ENCODE measurements at regions not wholly inside any gene's neighbourhood (a gene's known extent, or its start where the extent isn't known, plus 50 kb on each side); places are given as distances from the start of the nearest gene placed in this dataset.

DNA sequence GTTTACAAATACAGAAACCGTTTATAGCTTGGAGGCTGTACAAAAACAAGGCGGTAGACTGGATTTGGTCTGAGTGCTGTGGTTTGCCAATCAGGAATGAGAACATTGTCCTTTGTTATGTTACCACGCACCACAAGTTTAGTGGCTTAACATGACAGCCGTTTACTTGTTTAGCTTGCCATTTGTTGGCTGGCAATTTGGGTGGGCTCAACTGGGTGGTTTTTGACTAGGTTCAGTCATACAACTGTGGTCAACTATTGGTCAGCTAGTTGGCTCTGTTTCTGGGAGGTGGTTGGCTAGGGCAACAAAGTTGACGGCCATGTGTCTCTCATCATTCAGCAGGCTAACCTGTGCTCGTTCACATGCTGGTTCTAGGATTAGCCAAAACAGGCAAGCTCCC, 60.1 kb upstream of the SP8 start (continued):
- TF ChIP-seq ZNF592 (IDR thresholded peaks at IDR 0.05): no peak

DNA sequence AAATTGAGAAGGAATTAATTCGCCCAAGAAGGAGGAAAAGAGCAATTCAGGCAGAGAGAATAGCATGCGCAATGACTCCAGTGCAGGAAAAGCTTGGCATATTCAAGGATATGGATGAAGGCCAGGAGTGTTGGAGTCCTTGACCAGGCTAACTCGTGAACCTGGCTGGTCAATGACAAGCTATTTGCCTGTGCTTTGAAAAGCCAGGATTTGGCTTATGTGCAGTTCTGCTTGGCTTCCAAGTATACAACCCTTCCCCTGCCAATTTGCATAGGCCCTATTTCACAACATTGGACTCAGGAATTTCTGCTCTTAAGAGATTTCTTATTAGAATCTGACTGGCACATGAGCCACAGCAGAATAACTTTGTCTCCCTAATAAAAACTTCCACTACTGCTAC, 72.3 kb upstream of the SP8 start:
- SMC1A ChIA-PET (ENCODE audit: uncharacterized antibody, unreplicated experiment): no interaction called here
- POLR2A ChIA-PET: no interaction called here
- in situ Hi-C loops (cut with MboI): no loop called here
- RAD21 ChIA-PET (ENCODE audit: unreplicated experiment): no interaction called here
- Histone ChIP-seq H3K36me3 (ENCODE audit: control insufficient read depth in 2 of 2, insufficient read depth in 2 of 2, low read length in 1 of 2) (no peaks in the 10 kb centered on the region), H3K27me3 (replicated peaks in 1 of 2; ENCODE audit: control insufficient read depth in 2 of 2, insufficient read depth in 2 of 2, low read length in 1 of 2) (no peaks in the 10 kb centered on the region), H3K9me3 (replicated peaks; ENCODE audit: control insufficient read depth, insufficient read depth, low read length) (no peaks in the 10 kb centered on the region), H3K4me1 (ENCODE audit: control insufficient read depth, insufficient read depth, low read length) (no peaks in the 10 kb centered on the region), H3K9ac (ENCODE audit: control insufficient read depth, insufficient read depth, low read length) (no peak overlapping the region), H2AFZ (ENCODE audit: control insufficient read depth, low read depth, low read length) (no peak overlapping the region), H4K20me1 (ENCODE audit: control insufficient read depth, insufficient read depth) (no peaks in the 10 kb centered on the region), H3K79me2 (ENCODE audit: control insufficient read depth, insufficient read depth, low read length) (no peaks in the 10 kb centered on the region), H3K27ac (ENCODE audit: control insufficient read depth, insufficient read depth) (no peak overlapping the region), H3K4me3 (no peak overlapping the region), H3K4me2 (ENCODE audit: control insufficient read depth, insufficient read depth) (no peak overlapping the region)
- FAIRE-seq (no peak), ATAC-seq (no peak), DNase-seq (ENCODE audit: low read depth, low spot score) (no peak)
- no TSS peak for BruUV-seq (replicated peaks)
- 35% methylated on average over 3 of the region's 3 CpGs for WGBS (ENCODE audit: insufficient coverage, insufficient replicate concordance, low lambda C conversion rate, missing lambda C conversion rate)
- intact Hi-C loops (cut with micrococcal nuclease; ENCODE audit: unreplicated experiment): no loop called here
- CTCF ChIA-PET: no interaction called here
- no peak for TF ChIP-seq HDGF (IDR thresholded peaks at IDR 0.05)
- TF ChIP-seq USF2 (IDR thresholded peaks at IDR 0.05; ENCODE audit: borderline replicate concordance, low read depth, low read length): no peak
- no peak for TF ChIP-seq SREBF1 (IDR thresholded peaks at IDR 0.05; ENCODE audit: low read length)
- TF ChIP-seq, protein P1, sequence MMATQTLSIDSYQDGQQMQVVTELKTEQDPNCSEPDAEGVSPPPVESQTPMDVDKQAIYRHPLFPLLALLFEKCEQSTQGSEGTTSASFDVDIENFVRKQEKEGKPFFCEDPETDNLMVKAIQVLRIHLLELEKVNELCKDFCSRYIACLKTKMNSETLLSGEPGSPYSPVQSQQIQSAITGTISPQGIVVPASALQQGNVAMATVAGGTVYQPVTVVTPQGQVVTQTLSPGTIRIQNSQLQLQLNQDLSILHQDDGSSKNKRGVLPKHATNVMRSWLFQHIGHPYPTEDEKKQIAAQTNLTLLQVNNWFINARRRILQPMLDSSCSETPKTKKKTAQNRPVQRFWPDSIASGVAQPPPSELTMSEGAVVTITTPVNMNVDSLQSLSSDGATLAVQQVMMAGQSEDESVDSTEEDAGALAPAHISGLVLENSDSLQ (IDR thresholded peaks at IDR 0.05): no peak
- no peak for TF ChIP-seq ZSCAN29 (IDR thresholded peaks at IDR 0.05)
- no peak for TF ChIP-seq RELB (IDR thresholded peaks at IDR 0.05; ENCODE audit: low read depth)
- TF ChIP-seq SRF (IDR thresholded peaks at IDR 0.05; ENCODE audit: low read depth in 2 of 2, low read length in 2 of 2): no peak
- TF ChIP-seq SIN3A (IDR thresholded peaks at IDR 0.05; ENCODE audit: low read depth, low read length): no peak
- TF ChIP-seq KLF5 (IDR thresholded peaks at IDR 0.05; ENCODE audit: partially characterized antibody): no peak
- TF ChIP-seq SUZ12 (IDR thresholded peaks at IDR 0.05; ENCODE audit: unreplicated experiment): no peak
- no peak for TF ChIP-seq ZBTB4 (CRISPR knock-in tag; IDR thresholded peaks at IDR 0.05)
- no peak for TF ChIP-seq ATF7 (IDR thresholded peaks at IDR 0.05; ENCODE audit: low read depth)
- TF ChIP-seq SP1 (IDR thresholded peaks at IDR 0.05; ENCODE audit: low read depth, low read length): no peak
